Natural killer cell (primary cell): ENCODE measurements at regions not wholly inside any gene's neighbourhood (a gene's known extent, or its start where the extent isn't known, plus 50 kb on each side); places are given as distances from the start of the nearest gene placed in this dataset.

Experiments
- ATAC-seq, 3 donors: fragments of 150-1000 bp in 2 of 3; fragments of 200-7000 bp in 1 of 3; cut with Tn5 transposase; 1 replicate in 1 of 3; 2 replicates in 2 of 3; pipeline ENCODE4 v1.10.0; 2021; ENCODE audit warnings: mild to moderate bottlenecking in 2 of 3, moderate library complexity in 2 of 3
- DNase-seq, 2 donors: peaks; one replicate each; pipeline versions ENCODE4 v3.0.0 to v3.0.0-alpha.2; 2013 to 2021; ENCODE audit warnings: mixed read lengths in 1 of 2
- H3K27ac ChIP-seq: one replicate; pipeline ENCODE4 v1.5.1; 2013; ENCODE audit warnings: mild to moderate bottlenecking, low read length
- H3K27me3 ChIP-seq: one replicate; pipeline ENCODE4 v1.6.1; 2013; ENCODE audit warnings: low read length; ENCODE audit not compliant: control insufficient read depth, insufficient read depth
- H3K36me3 ChIP-seq: one replicate; pipeline ENCODE4 v1.6.1; 2013; ENCODE audit warnings: low read length; ENCODE audit not compliant: control insufficient read depth, insufficient read depth
- H3K4me1 ChIP-seq: one replicate; pipeline ENCODE4 v1.6.1; 2013; ENCODE audit warnings: low read length; ENCODE audit not compliant: control insufficient read depth, insufficient read depth
- H3K4me3 ChIP-seq: one replicate; pipeline ENCODE4 v1.5.1; 2013; ENCODE audit warnings: low read length
- H3K9me3 ChIP-seq: one replicate; pipeline ENCODE4 v1.6.1; 2013; ENCODE audit warnings: low read length; ENCODE audit not compliant: control insufficient read depth, insufficient read depth
- H3K27ac Mint-ChIP-seq, 2 donors: one replicate each; pipeline ENCODE4 v1.8.0; 2022; ENCODE audit warnings: mild to moderate bottlenecking in 2 of 2, mixed read lengths in 2 of 2, moderate library complexity in 1 of 2
- H3K27me3 Mint-ChIP-seq, 2 donors: one replicate each; pipeline ENCODE4 v1.8.0; 2022; ENCODE audit warnings: low read depth in 2 of 2, mixed read lengths in 2 of 2
- H3K36me3 Mint-ChIP-seq: one replicate; pipeline ENCODE4 v1.8.0; 2022; ENCODE audit warnings: mixed read lengths
- H3K4me1 Mint-ChIP-seq, 2 donors: one replicate each; pipeline ENCODE4 v1.8.0; 2022; ENCODE audit warnings: mixed read lengths in 2 of 2
- H3K4me3 Mint-ChIP-seq: one replicate; pipeline ENCODE4 v1.8.0; 2022; ENCODE audit warnings: mild to moderate bottlenecking, moderate library complexity, mixed read lengths
- H3K9me3 Mint-ChIP-seq, 2 donors: one replicate each; pipeline ENCODE4 v1.8.0; 2022; ENCODE audit warnings: mixed read lengths in 2 of 2
- WGBS: methylation state at CpG from one replicate; pipeline ENCODE4 v1.1.7; 2013; ENCODE audit warnings: missing lambda C conversion rate; ENCODE audit not compliant: insufficient coverage; 5-methylcytosine and 5-hydroxymethylcytosine counted together
- intact Hi-C: fragments of 100-400 bp; cut with micrococcal nuclease; formaldehyde crosslinking; loops from one replicate; pipeline ENCODE4 v1.14.2; 2022
- TF ChIP-seq, protein P1 (sequence below): fragments of 200-600 bp; IDR thresholded peaks from one replicate; pipeline ENCODE4 v1.8.0; 2022; ENCODE audit warnings: antibody characterized with exemption

GRCh38 chr11:114815761-114816160 is 137.4 kb downstream of the NXPE2 start:
- DNase-seq, result no peak
- TF ChIP-seq, protein P1, sequence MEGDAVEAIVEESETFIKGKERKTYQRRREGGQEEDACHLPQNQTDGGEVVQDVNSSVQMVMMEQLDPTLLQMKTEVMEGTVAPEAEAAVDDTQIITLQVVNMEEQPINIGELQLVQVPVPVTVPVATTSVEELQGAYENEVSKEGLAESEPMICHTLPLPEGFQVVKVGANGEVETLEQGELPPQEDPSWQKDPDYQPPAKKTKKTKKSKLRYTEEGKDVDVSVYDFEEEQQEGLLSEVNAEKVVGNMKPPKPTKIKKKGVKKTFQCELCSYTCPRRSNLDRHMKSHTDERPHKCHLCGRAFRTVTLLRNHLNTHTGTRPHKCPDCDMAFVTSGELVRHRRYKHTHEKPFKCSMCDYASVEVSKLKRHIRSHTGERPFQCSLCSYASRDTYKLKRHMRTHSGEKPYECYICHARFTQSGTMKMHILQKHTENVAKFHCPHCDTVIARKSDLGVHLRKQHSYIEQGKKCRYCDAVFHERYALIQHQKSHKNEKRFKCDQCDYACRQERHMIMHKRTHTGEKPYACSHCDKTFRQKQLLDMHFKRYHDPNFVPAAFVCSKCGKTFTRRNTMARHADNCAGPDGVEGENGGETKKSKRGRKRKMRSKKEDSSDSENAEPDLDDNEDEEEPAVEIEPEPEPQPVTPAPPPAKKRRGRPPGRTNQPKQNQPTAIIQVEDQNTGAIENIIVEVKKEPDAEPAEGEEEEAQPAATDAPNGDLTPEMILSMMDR, result no peak
- intact Hi-C loops, result no loop called here
- H3K4me3 Mint-ChIP-seq, result no peak overlapping the region
- Histone ChIP-seq H3K4me3 (no peak overlapping the region), H3K9me3 (no peaks in the 10 kb centered on the region), H3K36me3 (no peaks in the 10 kb centered on the region), H3K27me3 (no peaks in the 10 kb centered on the region), H3K27ac (no peak overlapping the region), H3K4me1 (no peaks in the 10 kb centered on the region)
- H3K36me3 Mint-ChIP-seq, result no peaks in the 10 kb centered on the region
- no peaks in the 10 kb centered on the region for H3K9me3 Mint-ChIP-seq
- peaks cover 0 to 4% of the 10 kb centered on the region in 2 donors for H3K27me3 Mint-ChIP-seq
- no peaks in the 10 kb centered on the region for H3K4me1 Mint-ChIP-seq
- WGBS, result 89% methylated on average over 1 of the region's 1 CpG
- H3K27ac Mint-ChIP-seq, result no peak overlapping the region
- ATAC-seq, result no peak

- TF ChIP-seq, protein P1, result no peak
- H3K9me3 Mint-ChIP-seq, result no peaks in the 10 kb centered on the region
- ATAC-seq (no peak), DNase-seq (no peak)
- H3K27ac Mint-ChIP-seq, result no peak overlapping the region
- Histone ChIP-seq H3K27me3 (no peaks in the 10 kb centered on the region), H3K9me3 (no peaks in the 10 kb centered on the region), H3K4me1 (no peaks in the 10 kb centered on the region), H3K4me3 (no peak overlapping the region), H3K27ac (no peak overlapping the region), H3K36me3 (no peaks in the 10 kb centered on the region)
- H3K4me3 Mint-ChIP-seq, result no peak overlapping the region
- intact Hi-C loops, result no loop called here
- no peaks in the 10 kb centered on the region for H3K36me3 Mint-ChIP-seq
- H3K4me1 Mint-ChIP-seq, result no peaks in the 10 kb centered on the region
- WGBS, result 82% methylated on average over 1 of the region's 2 CpGs
- peaks cover 0 to 4% of the 10 kb centered on the region in 2 donors for H3K27me3 Mint-ChIP-seq
These were observed 138.5 kb downstream of the NXPE2 start for GRCh38 chr11:114816791-114817190.

- H3K9me3 Mint-ChIP-seq, result peaks cover 0 to under 1% of the 10 kb centered on the region in 2 donors
- Histone ChIP-seq H3K4me1 (no peaks in the 10 kb centered on the region), H3K27me3 (no peaks in the 10 kb centered on the region), H3K36me3 (no peaks in the 10 kb centered on the region), H3K27ac (no peak overlapping the region), H3K4me3 (no peak overlapping the region), H3K9me3 (no peaks in the 10 kb centered on the region)
- no peaks in the 10 kb centered on the region for H3K36me3 Mint-ChIP-seq
- DNase-seq, result no peak
- no peaks in the 10 kb centered on the region for H3K4me1 Mint-ChIP-seq
- WGBS, result 45% methylated on average over 4 of the region's 6 CpGs
- TF ChIP-seq, protein P1, result no peak
- H3K27ac Mint-ChIP-seq, result no peak overlapping the region
- H3K27me3 Mint-ChIP-seq, result peaks cover 0 to 5% of the 10 kb centered on the region in 2 donors
- no peak overlapping the region for H3K4me3 Mint-ChIP-seq
- intact Hi-C loops, result no loop called here
- ATAC-seq, result no peak
These were observed 140.1 kb downstream of the NXPE2 start for GRCh38 chr11:114818382-114818781.

- Histone ChIP-seq H3K27me3 (no peaks in the 10 kb centered on the region), H3K4me1 (no peaks in the 10 kb centered on the region), H3K36me3 (no peaks in the 10 kb centered on the region), H3K4me3 (no peak overlapping the region), H3K9me3 (no peaks in the 10 kb centered on the region), H3K27ac (no peak overlapping the region)
- TF ChIP-seq, protein P1, result no peak
- ATAC-seq (no peak), DNase-seq (no peak)
- no peak overlapping the region for H3K27ac Mint-ChIP-seq
- 91% methylated on average over 4 of the region's 4 CpGs for WGBS
- no peak overlapping the region for H3K4me3 Mint-ChIP-seq
- intact Hi-C loops, result no loop called here
- H3K4me1 Mint-ChIP-seq, result no peaks in the 10 kb centered on the region
- H3K9me3 Mint-ChIP-seq, result peaks cover 0 to 2% of the 10 kb centered on the region in 2 donors
- H3K27me3 Mint-ChIP-seq, result peaks cover 0 to 6% of the 10 kb centered on the region in 2 donors
- no peaks in the 10 kb centered on the region for H3K36me3 Mint-ChIP-seq
These were observed 140.7 kb downstream of the NXPE2 start for GRCh38 chr11:114819028-114819427.
